Activated CD4-positive, alpha-beta T cell treated with anti-CD3 and anti-CD28 coated beads, Interleukin-2, Interleukin-4, amounts not matched to agents 100 ng/mL and 50 ng/mL, durations not matched to agents 16 hours and 8 hours (primary cell): ENCODE measurements at regions not wholly inside any gene's neighbourhood (a gene's known extent, or its start where the extent isn't known, plus 50 kb on each side); places are given as distances from the start of the nearest gene placed in this dataset.
"Not testable (repeated sequence)": the region's sequence is repeated elsewhere in the genome, so short reads cannot be mapped to it uniquely, and the experiment has no call there.

Experiments
- DNase-seq: peaks from one replicate; pipeline ENCODE4 v3.0.0-alpha.2; 2020; ENCODE audit warnings: low spot score

GRCh38 chr12:86945685-86946196, 689.5 kb upstream of the MGAT4C start:
- no peak for DNase-seq

DNA sequence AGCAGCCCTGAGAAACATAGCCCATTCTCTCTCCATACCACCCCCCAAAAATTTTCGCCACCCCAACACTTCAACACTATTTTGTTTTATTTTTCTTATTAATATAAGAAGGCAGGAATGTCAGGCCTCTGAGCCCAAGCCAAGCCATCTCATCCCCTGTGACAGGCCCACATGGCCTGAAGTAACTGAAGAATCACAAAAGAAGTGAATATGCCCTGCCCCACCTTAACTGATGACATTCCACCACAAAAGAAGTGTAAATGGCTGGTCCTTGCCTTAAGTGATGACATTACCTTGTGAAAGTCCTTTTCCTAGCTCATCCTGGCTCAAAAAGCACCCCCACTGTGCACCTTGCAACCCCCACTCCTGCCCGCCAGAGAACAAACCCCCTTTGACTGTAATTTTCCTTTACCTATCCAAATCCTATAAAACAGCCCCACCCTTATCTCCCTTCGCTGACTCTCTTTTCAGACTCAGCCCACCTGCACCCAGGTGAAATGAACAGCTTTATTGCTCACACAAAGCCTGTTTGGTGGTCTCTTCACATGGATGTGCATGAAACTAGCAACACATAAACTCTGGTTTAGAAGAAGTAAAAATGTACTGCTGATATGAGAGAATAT, 688.1 kb upstream of the MGAT4C start:
- DNase-seq: not testable (repeated sequence)

DNA sequence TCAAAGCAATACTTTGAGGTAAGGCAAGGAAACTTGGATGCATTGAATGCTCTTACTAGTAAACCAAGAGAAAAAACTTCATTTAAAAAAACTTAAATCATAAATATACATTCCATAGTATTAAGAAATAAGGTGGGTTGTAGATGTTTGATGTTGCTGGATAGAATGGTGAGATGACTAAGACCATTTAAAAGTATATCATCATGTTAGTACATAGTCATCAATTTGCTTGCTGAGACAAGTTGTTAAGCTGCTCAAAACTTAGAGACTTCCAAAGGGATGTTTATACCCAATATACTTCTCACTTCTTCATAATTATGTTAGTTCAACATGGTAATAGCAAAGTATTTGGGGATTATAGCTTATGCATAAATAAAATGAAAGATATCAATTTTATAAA, 675.5 kb upstream of the MGAT4C start:
- no peak for DNase-seq

DNA sequence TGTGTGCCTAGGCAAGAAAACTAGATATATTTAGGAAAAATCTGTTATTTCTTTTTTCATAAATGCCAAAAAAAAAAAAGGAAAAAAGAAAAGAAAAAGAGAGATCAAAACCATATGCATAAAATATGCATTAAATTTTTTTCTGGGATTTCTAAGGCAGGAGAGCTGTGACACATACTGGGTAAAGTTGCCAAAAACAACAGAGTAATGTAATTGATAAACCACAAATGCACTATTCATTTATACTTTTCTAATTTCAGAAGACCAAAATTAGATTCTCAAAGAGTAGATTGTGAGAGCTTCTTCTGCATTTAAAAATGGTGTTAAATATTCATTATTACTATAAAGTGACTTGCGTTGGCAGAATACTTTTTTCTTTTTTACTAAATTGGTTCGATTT, 673.8 kb upstream of the MGAT4C start:
- no peak for DNase-seq

- no peak for DNase-seq
These were observed 660.9 kb upstream of the MGAT4C start for GRCh38 chr12:86917121-86917520.

DNA sequence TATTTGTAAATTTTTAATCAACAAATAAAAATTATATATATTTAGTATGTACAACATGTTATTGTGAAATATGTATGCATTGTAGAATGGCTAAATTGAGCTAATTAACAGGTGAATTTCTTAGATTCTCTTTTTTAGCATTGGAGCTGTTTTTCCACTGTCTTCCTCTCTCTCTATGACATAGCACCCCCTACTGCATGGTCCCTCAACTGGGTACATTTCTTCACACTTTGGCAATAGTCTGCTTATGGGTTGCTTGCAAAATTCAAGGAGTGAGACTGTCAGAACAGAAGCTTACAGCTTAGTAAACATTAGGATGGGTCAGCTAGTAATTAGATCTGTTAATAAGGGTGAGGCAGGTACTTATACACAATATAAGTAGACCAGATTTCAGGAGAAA, 658.5 kb upstream of the MGAT4C start:
- no peak for DNase-seq

DNA sequence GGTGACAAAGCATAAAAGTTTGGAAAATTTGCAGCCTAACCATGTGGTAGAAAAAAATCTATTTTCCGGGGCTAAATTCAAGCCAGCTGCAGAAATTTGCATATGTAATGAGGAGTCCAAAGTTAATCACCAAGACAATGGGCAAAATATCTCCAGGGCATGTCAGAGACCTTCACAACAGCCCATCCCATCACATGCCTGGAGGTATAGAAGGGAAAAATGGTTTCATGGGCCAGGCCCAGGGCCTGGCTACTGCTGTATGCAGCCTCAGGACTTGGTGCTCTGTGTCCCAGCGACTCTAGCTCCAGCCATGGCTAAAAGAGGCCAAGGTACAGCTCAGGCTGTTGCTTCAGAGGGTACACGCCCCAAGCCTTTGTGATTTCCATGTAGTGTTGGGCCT, 655.8 kb upstream of the MGAT4C start:
- DNase-seq: no peak

GRCh38 chr12:86903159-86903558, 647.0 kb upstream of the MGAT4C start:
- DNase-seq: no peak

DNA sequence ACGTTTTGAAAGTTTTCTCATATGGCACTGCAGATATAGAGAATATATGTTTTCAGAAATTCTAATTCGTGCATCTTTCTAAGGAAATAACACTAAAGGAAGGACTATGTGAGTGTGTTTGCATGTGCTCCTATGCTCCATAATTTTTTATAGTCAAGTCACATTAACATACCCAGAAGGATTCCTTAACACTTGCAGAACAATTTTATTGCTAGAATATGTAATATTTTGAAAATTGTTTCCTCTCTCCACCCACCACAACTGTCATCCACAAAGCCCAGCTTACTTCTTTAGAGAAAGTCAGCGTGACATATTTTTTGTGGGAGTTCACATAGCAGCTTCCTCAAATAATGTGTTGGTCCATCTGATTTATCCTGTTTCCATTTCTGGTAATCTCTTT, 604.6 kb upstream of the MGAT4C start:
- no peak for DNase-seq

GRCh38 chr12:86852451-86852850, 596.3 kb upstream of the MGAT4C start:
- no peak for DNase-seq

GRCh38 chr12:86838711-86839110, 582.5 kb upstream of the MGAT4C start:
- no peak for DNase-seq

DNA sequence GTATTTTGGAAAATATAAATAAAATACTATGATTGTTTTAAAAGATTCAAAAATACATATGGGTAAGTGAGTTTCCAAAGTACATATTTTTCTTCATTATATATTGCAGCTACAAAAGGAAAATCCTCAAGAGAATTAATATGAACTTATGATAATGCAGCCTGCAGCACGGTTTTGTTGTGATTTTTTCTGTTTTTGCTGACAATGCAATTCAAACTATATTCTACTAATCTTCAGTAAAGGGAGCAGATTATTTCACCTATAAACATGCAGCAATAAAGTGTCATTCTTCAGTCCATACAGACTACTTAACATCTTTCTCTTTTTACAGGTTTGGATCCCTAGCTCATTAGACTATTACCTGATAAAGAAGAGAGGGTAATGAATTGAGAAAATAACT, 582.1 kb upstream of the MGAT4C start:
- DNase-seq: no peak

DNA sequence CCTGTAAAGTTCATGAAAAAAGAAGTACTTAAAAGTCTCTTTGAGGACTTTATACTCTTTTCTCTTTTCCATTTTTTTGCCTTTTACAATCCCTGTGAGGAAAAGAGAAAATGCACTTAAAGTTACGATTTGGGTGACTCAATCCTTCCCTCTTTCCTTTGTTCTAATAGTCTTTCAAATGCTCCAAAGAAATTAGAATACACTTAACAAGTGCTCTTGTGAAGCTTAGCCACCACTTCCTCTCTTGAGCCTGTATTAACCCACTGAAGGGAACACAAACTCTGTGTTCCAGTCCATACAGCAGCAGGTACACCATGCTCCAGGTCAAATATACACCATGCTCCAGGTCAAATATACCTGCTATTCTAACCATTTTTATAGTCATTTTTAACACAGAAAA, 581.1 kb upstream of the MGAT4C start:
- no peak for DNase-seq

- DNase-seq: no peak
These were observed 578.0 kb upstream of the MGAT4C start for GRCh38 chr12:86834217-86834616.

GRCh38 chr12:86827409-86827808, 571.2 kb upstream of the MGAT4C start:
- no peak for DNase-seq

- DNase-seq: no peak
These were observed 569.9 kb upstream of the MGAT4C start for GRCh38 chr12:86826051-86826450.

- DNase-seq: no peak
These were observed 545.2 kb upstream of the MGAT4C start for GRCh38 chr12:86801439-86801838.

- no peak for DNase-seq
These were observed 543.4 kb upstream of the MGAT4C start for GRCh38 chr12:86799616-86800015.

GRCh38 chr12:86796550-86796949, 540.4 kb upstream of the MGAT4C start:
- DNase-seq: no peak

- DNase-seq: no peak
These were observed 532.5 kb upstream of the MGAT4C start for GRCh38 chr12:86788661-86789060.

DNA sequence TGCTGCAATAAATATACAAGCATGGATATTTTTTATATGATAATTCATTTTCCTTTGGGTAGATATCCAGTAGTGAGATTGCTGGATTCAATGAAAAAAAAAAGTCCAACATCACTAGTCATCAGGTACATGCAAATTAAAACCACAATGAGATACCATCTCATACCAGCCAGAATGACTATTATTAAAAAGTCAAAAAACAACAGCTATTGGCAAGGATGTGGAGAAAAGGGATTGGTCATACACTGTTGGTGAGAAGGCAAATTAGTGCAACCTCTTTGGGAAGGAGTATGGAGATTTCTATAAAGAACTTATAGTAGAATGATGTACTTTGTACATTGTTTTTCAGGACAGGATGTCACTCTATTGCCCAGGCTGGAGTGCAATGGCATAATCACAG, 531.2 kb upstream of the MGAT4C start:
- DNase-seq: no peak

- DNase-seq: no peak
These were observed 521.1 kb upstream of the MGAT4C start for GRCh38 chr12:86777325-86777724.

DNA sequence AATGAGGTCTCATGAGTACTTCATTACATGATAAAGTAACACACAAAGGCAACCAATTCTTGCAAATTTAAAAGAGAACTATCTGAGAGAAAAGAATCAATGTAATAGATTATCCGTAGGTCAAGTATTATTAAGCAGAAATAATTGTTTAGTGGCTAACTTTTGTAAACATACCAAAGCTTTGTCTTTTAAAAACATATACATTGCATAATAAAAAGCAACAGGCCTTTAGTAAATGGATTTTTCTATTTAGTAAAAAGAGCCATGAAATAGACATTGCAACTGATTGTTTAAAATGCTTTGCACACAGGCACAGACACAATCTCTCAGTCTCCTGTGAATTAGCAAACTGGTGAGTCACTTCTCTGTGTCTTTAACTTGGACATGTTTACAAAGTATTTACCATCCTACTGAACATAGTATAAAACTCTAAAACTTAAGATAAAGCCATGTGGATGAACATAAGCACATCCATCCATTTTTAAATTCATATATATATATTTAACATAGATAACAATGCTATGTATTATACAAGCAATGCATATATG, 518.7 kb upstream of the MGAT4C start:
- DNase-seq: no peak

GRCh38 chr12:86772696-86773095, 516.5 kb upstream of the MGAT4C start:
- DNase-seq: no peak
